ENCODE measurements at regions not wholly inside any gene's neighbourhood (a gene's known extent, or its start where the extent isn't known, plus 50 kb on each side); places are given as distances from the start of the nearest gene placed in this dataset.
A peak's percentile ranks its signal among the peaks of the same experiment; 100 is the strongest.

DNA sequence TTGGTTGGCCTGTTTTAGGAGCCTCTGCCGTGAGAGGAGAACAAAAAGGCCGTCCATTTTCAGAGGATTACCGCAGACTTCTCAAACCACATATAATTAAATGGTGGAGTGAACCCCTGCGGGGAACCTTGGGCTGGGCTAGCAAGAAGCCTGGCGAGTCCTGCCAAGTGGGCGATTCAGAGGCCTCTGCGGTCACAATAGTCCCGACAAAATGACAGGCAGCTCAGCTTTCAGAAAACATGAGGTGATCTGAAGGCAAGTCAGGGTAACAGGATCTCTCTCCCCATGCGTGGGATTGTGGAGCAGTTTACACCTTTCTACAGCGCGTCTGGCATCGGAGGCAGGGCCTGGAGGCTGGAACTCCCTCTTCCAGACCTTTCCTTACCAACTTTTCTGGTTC, 134.8 kb downstream of the ASB7 start:
- no peak for DNase-seq

DNA sequence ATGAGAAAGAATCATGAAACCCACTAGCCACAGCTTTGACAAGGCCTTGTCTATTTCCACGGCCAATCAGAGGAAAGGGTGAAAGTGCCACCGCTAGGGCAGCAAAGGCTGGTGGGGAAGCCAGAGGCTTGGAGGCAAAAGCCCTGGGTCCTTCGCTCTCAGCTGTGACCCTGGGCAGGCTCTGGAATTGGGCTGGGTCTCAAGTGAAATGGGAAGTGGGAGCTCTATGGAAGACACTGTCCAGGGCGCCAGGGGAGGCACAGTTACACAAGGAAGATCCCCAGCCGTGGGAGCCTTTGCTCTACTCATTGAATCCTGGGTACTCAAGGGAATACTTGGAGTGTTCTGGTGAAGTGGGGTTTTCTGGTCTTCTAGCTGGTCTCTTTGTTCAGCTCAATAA, 136.2 kb downstream of the ASB7 start:
- DNase-seq, result peak in 1 of 2 experiments; percentile 27

DNA sequence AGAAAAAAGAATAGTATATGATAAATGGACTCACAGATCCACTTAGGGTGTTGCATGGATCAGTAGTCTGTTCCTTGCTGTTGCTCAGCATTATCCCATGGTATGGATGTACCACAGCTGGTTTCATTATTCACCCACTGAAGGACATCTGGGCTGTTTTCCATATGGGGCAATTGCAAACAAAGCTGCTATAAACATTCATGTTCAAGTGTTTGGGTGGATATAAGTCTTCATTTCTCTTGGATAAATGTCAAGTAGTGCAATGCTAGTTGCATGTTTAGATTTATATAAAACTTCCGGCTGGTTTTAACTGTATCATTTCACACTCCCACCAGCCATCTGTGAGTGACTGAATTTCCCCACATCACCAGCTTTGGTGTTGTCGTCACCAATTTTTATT, 137.7 kb downstream of the ASB7 start:
- no peak for DNase-seq

DNA sequence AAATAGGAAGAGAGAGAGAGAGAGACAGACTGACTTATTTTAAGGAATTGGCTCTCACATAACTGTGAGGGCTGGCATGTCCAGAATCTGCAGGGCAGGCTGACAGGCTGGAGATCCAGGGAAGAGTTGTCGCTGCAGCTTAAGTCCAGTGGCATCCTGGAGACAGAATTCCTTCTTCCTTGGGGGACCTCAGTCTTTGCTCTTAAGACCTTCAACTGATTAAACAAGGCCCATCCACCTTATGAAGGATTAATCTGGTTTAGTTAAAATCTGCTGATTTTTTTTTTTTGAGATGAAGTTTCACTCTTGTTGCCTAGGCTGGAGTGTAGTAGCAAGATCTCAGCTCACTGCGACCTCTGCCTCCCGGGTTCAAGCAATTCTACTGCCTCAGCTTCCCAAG, 128.0 kb upstream of the ALDH1A3 start:
- DNase-seq, result no peak

DNA sequence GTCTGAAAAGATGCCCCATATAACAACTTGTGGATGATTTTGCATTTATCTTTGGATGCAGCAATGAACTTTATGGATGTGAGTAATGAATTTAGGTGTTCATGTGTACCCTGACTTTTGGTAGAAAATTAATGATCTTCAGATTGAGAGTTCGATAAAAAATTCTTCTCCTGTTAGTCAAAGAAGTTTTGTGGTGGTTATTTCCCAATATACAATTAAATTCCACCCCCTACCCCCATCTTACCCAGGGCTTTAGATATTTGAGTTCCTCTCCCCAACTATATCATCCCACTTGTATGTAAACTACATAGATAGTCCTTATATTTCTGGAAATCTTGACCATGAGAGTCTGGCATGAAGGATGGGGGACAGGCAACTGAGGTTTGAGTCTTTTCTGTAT, 126.1 kb upstream of the ALDH1A3 start:
- no peak for DNase-seq

DNA sequence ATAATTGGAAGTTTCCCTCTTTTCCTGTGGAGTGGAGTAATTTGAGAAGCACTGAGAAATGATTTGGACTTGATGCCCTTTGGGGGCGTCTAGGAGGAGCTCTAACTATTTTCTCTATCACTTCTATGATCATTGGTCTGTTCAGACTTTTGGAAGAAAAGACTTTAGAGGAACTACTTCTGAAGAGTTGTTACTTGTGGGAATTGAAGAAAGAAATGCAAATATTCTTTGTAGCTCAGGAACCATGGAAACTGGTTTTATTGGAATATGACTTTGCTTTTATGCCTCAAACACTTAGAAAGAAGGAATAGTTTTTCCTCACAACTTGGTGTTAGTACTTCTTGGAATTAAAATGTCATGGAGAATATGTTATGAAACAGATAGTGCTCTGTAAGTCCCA, 122.0 kb upstream of the ALDH1A3 start:
- no peak for DNase-seq

DNA sequence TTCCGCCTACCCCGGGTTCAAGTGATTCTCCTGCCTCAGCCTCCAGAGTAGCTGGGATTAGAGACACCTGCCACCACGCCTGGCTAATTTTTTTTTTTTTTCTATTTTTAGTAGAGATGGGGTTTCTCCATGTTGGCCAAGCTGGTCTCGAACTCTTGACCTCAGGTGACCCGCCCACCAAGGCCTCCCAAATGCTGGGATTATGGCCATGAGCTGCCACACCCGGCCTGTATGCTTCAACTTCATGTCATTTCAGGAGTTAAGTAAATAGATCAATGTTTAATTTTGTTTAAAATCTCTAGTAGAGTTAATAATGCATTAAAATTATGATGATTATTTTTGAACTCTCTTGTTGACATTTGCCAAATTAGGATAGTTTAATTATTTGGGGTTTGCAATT, 121.1 kb upstream of the ALDH1A3 start:
- DNase-seq, result no peak

DNA sequence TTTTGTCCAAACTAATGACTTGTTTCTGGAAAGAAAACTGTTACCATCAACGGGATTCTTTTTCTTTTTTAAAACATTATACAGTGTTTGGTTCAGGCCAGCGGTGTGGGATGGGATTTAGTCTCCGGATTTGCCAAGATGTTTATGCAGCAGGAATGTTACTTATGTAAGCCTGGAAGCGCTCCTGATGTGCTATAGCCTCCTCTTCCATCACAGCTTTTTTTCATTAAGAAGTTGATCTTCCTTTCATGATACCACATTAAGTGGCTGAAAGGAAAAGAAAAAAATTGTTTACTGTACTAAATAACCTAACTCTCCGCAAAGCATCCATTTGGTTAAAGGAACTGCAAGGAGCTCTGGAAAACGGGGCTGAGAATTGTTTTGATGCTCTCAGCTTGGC, 120.5 kb upstream of the ALDH1A3 start:
- no peak for DNase-seq

DNA sequence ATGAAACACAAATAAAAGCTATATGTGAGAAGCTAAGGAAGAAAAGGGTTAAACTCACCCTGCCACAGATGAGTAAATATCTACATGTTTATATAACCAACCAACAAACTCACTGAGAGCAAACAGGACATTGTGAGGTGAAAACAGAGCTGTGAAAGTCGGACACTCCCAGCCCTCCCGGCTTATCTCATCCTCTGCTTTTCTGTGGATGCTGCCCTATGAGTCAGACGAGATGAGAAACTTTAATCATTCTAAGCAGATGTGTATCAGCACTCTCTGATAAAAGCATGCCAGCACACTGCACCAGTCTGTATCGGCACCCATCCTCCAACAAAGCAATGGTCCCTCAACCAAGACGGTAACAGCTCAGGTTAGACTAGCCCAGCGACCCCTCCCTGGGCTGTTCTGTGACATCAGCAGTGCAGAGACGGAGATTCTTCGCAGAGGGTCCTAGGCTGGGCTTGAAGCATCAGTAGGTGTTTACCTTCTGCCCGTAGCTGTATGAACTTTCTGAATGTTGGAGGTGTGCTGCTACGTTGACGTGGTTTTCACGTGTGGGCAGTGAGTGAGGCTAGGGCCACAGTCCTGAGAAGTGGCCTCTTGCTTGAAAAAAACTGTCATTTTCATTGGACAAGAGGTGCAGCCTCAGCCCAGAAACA, 119.8 kb upstream of the ALDH1A3 start:
- DNase-seq, result no peak

DNA sequence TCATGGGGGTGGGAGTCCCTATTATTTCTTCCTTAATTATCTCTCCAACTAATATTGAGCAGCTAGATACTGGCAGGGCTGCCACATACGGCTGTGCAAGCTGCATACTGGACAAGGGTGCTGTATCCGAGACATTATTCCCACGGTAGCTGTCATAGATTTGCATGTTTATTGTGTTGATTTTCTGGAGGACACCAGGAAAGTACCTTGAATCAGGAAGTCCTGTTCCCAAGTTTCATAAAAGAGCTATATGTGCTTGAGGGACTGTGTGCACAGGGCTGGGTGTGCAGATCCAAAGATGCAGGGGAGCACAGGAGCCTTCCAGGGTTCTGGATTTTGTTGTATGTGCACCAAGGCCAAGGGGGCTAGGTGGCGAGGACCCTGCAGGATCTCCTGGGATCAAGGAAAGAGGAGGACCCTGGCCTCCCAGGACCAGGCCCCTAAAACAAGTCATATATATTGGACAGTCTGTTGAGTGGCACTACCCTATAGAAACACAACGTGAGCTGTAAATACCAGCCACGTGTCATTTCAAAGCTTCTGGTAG, 119.2 kb upstream of the ALDH1A3 start:
- no peak for DNase-seq

DNA sequence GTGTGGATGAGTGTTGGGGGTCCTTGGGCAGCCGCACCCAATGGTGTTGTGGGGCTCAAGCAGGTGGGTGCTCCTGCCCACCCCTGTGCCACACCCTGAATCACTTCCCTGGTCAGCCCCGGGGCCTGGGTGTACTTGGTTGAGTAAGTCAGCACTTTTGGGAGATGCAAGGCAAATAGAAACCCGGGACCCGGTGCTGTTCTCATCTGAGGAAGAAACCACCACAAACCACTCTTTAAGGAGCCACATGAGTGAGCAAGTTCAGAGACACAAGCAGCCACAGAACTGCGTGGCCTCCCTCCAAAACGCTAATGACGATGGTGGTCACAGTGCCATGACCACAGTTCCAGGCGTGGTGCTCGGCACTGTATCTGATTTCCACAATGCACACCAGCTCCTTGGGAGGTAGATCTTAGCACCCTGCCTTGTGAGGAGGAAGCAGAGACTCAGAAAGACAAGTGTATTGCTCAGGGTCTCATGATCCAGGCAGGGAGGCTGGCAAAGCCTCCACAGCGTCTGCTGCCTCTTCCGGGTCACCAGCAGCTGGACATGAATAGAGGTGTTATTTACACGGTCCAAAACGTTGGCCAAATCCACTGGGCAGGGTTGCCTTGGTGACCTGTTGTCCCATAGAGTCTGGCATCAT, 118.2 kb upstream of the ALDH1A3 start:
- DNase-seq, result no peak

DNA sequence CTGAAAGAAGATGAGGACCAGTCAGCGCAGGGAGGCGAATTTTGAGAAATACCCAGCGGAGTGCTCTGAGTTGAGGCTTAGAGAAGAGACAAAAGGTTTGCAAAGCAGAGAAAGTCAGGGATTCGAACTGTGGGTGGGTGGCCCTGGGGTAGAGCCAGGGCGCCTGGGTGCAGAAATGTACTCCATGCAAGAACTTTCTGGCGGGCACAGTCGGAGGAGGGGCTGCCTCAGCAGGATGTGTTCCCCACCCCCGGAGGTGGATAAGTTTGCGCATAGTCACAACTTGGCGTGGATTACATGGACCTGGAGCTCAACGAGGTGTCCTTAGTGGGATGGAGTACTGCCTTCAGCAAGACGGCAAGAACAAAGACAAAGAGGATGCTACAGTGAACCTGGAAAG, 117.3 kb upstream of the ALDH1A3 start:
- no peak for DNase-seq

DNA sequence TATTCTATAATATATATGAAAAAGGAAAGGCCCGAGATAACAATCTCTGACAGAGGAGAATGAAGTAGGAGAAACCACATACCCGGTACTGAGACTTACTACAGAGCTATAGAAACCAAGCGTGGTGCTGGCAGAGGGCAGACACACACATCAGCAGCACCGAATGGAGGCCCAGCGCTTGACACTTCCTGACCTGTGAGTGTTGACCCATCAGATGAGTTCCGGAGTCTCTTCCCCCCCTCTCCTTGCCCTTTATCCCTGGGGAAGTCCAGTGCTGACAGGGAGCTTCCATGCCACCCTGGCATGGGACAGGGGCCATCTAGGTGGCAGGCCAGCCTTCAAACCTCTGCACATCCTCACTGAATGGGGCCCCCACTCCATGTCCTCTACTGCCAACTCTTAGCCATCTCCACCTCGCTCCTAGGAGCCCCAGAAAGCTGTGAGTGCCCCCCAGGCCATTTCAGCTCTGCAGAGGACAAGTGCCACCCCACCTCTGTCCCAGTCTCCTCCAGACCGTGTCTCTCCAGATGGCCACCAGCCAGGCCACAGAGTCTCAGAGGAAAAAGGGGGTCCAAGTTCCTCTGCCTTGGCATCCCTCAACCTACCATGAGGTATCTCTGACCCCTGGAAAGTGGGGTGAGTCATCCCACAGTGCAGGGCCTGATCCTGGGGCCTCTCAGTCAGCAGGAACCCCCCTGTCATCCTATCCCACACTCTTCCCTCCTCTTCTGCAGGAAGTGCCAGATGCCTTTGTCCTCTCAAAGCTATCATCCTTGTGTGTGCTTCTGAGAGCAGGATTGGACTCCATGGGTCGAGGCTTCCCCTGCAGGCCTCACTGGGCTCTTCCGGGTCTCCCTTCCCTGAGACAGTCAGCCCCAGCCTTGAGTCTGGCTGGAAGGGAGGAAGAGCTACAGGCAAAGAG, 116.5 kb upstream of the ALDH1A3 start:
- DNase-seq, result no peak

DNA sequence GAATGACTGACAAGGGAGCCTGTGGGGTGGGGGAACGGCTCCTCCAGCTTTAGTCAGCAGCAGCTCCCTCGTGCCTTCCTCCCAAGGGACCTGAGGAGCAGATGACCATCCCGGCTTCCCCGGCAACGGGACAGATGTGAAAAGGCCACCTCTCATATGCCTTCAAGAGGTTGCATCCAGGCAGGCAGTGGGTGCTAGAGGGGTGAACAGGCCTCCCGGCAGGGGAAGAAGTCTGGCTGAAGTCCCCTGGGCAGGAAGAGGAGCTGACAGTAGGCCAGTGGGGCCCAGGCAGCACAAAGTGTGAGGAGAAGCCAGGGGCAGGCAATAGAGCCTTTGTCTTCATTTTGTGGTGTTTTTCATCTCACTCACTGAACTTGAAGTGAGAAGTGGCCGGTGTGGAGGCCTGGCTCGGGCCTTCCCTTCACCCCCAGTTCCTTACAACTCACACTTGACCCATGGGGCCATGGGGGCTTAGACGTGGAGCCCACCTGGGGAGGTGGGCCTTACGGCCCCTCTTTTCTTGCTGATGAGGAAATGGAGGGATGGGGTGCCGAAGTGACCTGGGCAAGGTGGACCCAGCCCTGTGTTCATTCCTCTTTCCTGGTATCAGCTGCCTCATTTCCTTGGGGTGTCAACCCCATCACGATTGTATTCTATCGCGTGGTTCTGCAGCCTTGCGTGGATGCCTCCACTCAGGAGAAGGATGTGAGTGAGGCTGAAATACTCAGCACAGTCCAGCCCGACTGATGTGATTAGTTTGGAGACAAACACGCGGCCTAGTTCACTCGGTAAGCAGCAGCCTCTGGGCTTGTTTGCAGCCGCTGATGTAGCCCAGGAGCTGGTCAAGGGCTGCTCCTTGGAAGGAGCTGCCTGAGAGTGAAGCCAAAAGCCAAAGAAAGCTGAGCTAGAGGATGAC, 115.5 kb upstream of the ALDH1A3 start:
- DNase-seq, result no peak

DNA sequence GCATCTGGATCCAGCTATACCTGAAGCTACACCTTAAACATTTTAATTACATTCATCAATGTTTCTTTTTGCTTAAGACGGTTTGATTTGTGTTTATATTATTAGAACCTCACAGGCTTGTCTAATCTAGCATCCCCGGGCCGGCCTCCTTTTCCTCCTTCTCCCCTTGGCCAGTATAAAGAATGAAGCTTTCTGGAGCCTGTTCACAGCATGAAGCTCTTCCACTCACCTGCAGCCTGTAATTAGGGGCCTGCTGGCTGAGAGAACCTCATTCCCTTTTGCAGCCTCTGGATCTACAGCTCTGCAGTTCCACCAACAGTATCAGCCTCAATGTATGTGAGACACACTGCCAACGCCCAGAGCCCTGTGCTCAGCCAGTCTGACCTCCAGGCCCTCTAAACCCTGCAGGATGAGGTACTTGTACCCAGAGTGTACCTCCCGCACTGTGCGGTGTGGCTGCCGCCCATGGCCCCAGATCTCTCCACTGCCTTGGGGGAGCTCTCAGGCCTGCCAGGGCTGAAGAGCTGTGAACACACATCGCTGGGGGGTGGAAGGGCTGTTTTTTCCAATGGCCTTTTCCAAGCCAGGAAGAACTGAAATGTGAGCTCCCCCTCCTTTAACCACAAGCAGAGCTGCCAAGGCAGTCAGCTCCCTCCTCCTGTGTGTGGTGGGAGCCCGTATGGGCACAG, 114.7 kb upstream of the ALDH1A3 start:
- DNase-seq, result no peak

DNA sequence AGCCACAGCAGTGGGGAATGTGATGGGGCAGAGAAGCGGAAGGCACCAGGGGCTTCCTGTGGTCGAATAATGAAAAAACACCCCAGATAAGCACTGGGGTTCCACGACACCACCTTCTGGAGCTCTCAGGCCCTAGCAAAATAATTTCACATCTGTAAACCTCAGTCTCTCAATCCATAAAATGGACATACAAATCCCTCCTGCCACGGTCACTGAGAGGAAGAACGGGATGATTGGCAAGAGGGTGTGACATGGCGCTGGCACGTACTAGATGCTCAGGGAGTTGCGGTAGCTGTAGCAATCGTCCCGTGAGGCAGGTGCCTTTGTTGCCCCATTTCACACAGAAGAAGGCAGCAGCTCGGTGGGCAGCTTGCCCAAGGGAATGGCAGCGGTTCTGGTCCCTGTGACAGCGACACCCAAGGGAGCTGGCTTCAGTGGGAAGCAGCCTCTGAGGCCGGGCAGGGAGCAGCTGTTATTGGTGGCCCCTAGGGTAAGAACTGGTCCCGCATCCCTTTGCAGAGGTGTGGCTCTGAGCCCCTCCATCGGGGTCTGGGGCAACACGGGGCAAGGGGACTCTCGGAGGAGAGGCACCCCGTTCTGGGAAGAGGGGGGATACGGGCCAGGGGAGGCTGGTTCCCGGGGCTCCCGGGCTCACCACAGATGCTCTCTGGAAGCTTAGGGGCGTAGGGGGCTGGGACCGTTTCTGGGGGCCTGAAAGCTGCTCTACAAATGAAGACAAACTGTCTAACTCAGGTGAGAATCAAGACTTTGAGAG, 114.0 kb upstream of the ALDH1A3 start:
- DNase-seq, result no peak

DNA sequence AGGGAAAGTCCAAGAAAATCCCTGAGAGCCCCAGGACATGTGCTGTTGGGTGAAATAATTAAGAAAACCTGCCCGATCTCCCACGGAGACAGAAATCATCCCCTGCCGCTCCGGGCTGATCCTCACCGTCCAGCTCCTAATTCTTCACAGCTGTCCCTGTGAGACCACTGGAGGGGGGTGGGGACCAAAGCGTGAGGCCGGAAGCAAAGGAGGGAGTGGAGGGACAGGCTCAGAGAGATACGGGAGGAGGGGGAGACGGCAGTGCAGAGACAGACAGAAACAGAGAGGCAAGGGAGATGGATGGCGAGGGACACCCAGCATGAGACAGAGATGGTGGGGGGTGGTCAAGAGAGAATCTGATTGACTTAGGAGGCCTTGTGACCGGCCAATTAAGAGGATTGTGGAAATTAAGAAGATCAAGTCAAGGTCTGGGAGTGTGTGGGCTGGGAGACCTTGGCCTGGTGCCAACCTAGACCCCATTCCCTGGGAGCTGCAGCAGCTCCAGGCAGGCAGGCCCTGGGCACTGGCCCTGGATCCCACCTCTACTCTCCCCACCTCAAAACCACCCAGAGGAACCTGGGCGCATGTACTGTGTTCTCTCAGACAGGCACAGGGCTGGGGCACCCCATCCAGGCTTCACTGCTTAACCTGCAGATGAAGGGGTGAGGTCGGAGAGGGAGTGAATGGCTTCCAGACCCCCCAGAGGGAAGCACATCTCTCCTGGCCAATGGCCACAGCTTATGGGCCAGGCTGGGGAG, 113.2 kb upstream of the ALDH1A3 start:
- no peak for DNase-seq

DNA sequence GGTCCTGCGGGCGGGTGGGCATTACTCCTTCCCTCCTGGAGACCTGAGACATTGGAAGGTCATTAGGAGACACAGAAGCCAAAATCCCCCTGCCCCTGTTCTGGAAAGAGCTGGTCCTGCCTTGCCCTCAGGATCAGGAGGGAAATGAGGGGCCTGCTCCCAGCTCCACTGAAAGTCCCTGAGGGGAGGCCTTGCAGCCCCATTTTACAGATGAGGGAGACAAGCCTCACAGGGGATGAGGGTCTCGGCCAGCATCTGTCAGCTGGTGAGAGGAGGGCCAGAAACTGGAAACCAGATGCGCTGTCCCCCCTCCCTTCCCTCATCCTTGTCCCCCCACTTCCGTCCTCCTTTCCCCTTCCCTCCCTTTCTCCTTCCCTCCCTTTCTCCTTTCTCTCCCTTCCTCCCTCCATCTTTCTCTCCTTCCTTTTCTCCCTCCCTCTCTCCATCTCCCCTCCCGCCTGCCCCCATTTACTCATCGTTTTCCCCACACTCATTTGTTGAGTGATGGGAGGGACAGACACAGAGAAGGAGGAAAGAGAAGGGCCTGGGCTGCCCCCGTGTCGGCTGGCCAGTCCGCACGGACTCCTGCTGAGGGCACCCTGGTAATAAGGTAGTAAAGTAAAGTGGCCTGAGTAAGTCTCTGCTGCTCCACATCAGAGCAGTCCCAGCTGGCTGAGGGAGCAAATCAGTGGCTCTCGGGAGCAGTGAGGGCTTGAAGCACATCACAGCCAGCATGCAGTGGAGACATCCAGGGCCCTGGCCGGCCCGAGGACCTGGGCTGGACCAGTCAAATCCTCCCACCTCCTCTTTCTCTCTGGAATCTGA, 112.4 kb upstream of the ALDH1A3 start:
- DNase-seq, result no peak

DNA sequence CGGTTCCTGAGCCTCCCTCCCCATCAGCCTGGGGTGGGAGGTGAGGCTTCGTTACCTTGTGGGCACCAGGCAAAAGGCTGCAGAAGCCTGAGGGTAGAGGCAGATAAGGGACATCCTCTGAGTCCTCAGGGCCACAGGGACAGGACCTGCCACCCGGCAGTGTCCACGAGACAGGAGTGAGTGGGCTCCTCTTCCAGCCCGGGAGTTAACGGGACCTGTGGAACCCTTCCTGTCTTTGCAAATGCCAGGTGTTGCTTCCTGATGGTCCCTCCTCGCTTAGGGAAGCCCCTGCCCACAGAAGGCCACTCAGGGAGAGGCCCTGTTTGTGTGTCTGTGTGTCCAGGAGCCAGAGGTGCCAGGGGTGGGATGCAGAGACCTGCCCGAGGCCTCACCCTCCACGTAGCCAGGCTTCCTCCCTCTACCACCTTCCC, 111.1 kb upstream of the ALDH1A3 start:
- no peak for DNase-seq
